GM18909 (cell line): ENCODE measurements at regions not wholly inside any gene's neighbourhood (a gene's known extent, or its start where the extent isn't known, plus 50 kb on each side); places are given as distances from the start of the nearest gene placed in this dataset.

Experiments used
- ATAC-seq: cut with Tn5 transposase; IDR thresholded peaks from one replicate; pipeline ENCODE4 v1.9.1; 2021; ENCODE audit warnings: mild to moderate bottlenecking; ENCODE audit not compliant: unreplicated experiment, poor library complexity

GRCh38 chr11:32531528-32531927, 52.1 kb upstream of the EIF3M start:
- ATAC-seq = no peak

- peak; percentile 99 for ATAC-seq
Observed at GRCh38 chr11:32529994-32530588, 53.5 kb upstream of the EIF3M start.

GRCh38 chr11:32527261-32528175, 56.1 kb upstream of the EIF3M start:
- ATAC-seq = no peak

GRCh38 chr11:32526760-32527159, 56.9 kb upstream of the EIF3M start:
- ATAC-seq = no peak

GRCh38 chr11:32511926-32512325, 71.7 kb upstream of the EIF3M start:
- no peak for ATAC-seq

GRCh38 chr11:32510039-32510438, 73.6 kb upstream of the EIF3M start:
- no peak for ATAC-seq

- no peak for ATAC-seq
Observed at GRCh38 chr11:32508780-32509179, 73.4 kb upstream of the WT1 start.

- no peak for ATAC-seq
Observed at GRCh38 chr11:32500001-32500400, 64.7 kb upstream of the WT1 start.

- no peak for ATAC-seq
Observed at GRCh38 chr11:32497951-32498350, 62.6 kb upstream of the WT1 start.

GRCh38 chr11:32494629-32495028, 59.3 kb upstream of the WT1 start:
- no peak for ATAC-seq

GRCh38 chr11:32489464-32489863, 54.1 kb upstream of the WT1 start:
- no peak for ATAC-seq

- ATAC-seq = no peak
Observed at GRCh38 chr11:32487270-32487669, 51.9 kb upstream of the WT1 start.

- no peak for ATAC-seq
Observed at GRCh38 chr11:32485733-32486132, 50.4 kb upstream of the WT1 start.
